ENCODE measurements at regions not wholly inside any gene's neighbourhood (a gene's known extent, or its start where the extent isn't known, plus 50 kb on each side); places are given as distances from the start of the nearest gene placed in this dataset.

DNA sequence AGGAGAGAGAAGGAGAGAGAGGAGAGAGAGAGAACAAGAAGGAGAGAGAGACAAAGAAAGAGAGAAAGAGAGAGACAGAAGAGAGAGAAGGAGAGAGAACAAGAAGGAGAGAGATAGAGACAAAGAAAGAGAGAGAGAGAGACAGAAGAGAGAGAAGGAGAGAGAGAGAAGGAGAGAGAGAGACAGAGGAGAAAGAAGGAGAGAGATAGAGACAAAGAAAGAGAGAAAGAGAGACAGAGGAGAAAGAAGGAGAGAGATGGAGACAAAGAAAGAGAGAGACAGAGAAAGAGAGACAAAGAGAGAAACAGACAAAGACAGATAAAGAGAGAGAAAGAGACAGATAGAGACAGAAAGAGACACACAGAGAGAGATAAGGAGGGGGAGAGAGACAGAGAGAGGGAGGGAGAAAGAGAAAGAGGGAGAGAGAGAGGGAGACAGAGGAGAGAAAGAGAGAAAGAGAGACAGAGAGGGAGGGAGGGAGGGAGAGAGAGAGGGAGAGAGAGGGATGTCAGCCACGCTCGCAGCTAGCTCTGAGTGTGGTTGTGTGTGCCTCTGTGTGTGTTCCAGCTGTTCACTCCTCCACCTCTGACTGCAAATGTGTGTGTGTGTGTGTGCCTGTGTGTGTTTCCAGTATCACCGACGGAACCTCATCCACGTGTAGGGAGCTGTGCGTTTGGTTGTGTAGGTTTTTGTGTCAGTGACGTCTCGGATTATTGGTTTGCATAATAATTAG is 105.8 kb downstream of the CRLF2 start:
- TF ChIP-seq, protein P1, sequence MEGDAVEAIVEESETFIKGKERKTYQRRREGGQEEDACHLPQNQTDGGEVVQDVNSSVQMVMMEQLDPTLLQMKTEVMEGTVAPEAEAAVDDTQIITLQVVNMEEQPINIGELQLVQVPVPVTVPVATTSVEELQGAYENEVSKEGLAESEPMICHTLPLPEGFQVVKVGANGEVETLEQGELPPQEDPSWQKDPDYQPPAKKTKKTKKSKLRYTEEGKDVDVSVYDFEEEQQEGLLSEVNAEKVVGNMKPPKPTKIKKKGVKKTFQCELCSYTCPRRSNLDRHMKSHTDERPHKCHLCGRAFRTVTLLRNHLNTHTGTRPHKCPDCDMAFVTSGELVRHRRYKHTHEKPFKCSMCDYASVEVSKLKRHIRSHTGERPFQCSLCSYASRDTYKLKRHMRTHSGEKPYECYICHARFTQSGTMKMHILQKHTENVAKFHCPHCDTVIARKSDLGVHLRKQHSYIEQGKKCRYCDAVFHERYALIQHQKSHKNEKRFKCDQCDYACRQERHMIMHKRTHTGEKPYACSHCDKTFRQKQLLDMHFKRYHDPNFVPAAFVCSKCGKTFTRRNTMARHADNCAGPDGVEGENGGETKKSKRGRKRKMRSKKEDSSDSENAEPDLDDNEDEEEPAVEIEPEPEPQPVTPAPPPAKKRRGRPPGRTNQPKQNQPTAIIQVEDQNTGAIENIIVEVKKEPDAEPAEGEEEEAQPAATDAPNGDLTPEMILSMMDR (IDR thresholded peaks at IDR 0.05 in 8 of 11, conservative IDR thresholded peaks at IDR 0.05 in 3 of 11), result no peak
- no peak for TF ChIP-seq POLR2AphosphoS5 (IDR thresholded peaks at IDR 0.05)
